Stomach (tissue), 8 donors: ENCODE measurements at regions not wholly inside any gene's neighbourhood (a gene's known extent, or its start where the extent isn't known, plus 50 kb on each side); places are given as distances from the start of the nearest gene placed in this dataset.

Source experiments
- DNase-seq, 2 donors: peaks; one replicate each; pipeline versions ENCODE4 v3.0.0 to v3.0.0-alpha.2; 2013 to 2019
- H3K27ac ChIP-seq, 5 donors: fragments of 200-600 bp in 4 of 5; sonication (generic) in 4 of 5; one replicate each; pipeline ENCODE4 v1.5.1; 2013 to 2019; ENCODE audit warnings: mild to moderate bottlenecking in 1 of 5, moderate library complexity in 1 of 5
- H3K27me3 ChIP-seq, 3 donors: fragments of 200-600 bp; sonication (generic); one replicate each; pipeline ENCODE4 v1.5.1; 2017 to 2019; ENCODE audit warnings: mixed run types in 1 of 3
- H3K36me3 ChIP-seq, 4 donors: fragments of 200-600 bp; sonication (generic); 1 replicate in 3 of 4; 2 replicates in 1 of 4; pipeline ENCODE4 v1.5.1; 2016 to 2019
- H3K4me1 ChIP-seq, 4 donors: fragments of 200-600 bp; sonication (generic); one replicate each; pipeline ENCODE4 v1.5.1; 2016 to 2019
- H3K4me3 ChIP-seq, 4 donors: fragments of 200-600 bp; sonication (generic) in 3 of 4; one replicate each; pipeline ENCODE4 v1.5.1; 2016 to 2019; ENCODE audit warnings: mild to moderate bottlenecking in 1 of 4
- H3K9me3 ChIP-seq, 4 donors: fragments of 200-600 bp; sonication (generic); one replicate each; pipeline ENCODE4 v1.5.1; 2016 to 2019
- EP300 ChIP-seq: sonication (generic); formaldehyde crosslinking; IDR thresholded peaks from one replicate; pipeline ENCODE4 v1.6.1; 2017; ENCODE audit warnings: antibody characterized with exemption
- POLR2A ChIP-seq, 4 donors: fragments of 450-650 bp; IDR thresholded peaks; one replicate each; pipeline ENCODE4 v1.6.1; 2016; ENCODE audit warnings: antibody characterized with exemption in 4 of 4, control low read depth in 2 of 4, mild to moderate bottlenecking in 1 of 4, moderate library complexity in 1 of 4
- POLR2AphosphoS5 ChIP-seq, 3 donors: sonication (generic); formaldehyde crosslinking; IDR thresholded peaks; one replicate each; pipeline ENCODE4 v1.6.1; 2016; ENCODE audit warnings: antibody characterized with exemption in 3 of 3
- WGBS, 5 donors: extraction: QIAGEN DNeasy Blood & Tissue Kit in 3 of 5; methylation state at CpG; one replicate each; pipeline versions ENCODE4 v1.1.5 to v1.1.7; 2013 to 2018; 5-methylcytosine and 5-hydroxymethylcytosine counted together
- intact Hi-C: fragments of 100-400 bp; cut with DNase I; formaldehyde crosslinking; loops from one replicate; pipeline ENCODE4 v1.15.1; 2023; ENCODE audit warnings: low total_unique reads
- TF ChIP-seq, protein P1 (sequence below), 7 experiments: fragments of 450-650 bp in 4 of 7; fragments of 200-600 bp in 3 of 7; sonication (generic) in 3 of 7; IDR thresholded peaks; one replicate each; pipeline ENCODE4 v1.5.1; 2016 to 2019; ENCODE audit warnings: antibody characterized with exemption in 7 of 7, control low read depth in 2 of 7, mild to moderate bottlenecking in 1 of 7
- donor health status: healthy with polysubstance abuse.
- donor health status: Bipolar disorder and iron deficiency.
- donor health status: healthy.

DNA sequence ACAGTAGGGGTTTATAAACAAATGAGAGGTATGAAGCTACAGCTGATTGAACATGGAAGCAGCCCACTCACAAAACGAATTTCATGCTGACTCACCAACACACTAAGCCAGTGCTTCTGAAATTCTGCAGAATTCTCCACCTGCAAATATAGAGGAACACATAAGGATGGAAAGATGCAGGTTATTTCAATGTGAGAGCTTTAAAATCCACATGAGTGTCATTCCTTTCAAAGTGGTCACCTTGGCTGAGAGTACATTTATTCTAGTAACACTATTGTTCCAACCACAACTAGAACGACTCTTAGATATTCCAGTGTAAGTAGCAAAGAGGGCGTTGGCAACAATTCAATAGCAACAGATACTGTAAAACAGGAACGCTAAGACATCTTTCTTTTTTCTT, 189.9 kb upstream of the TSC22D2 start:
- peaks cover 0 to 26% (median 14%) of the 10 kb centered on the region in 4 donors for H3K4me1 ChIP-seq

DNA sequence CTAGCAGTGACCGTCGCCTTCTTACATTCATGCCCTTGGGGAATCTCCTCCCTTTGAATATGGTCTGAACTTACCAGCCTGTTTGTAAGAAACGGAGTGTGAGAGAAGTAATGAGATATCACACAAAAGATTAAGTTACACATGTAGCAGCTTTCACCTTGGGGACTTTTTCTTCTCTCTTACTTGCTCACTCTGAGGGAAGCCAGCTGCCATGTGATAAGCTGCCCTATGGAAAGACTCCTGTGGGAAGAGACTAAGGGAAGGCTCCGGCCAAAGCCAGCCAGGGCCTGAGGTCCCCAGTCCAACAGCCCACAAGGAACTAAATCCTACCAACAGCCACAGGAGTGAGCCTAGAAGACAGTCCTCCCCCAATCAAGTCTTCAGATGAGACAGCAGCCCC, 190.4 kb upstream of the TSC22D2 start:
- WGBS, 5 donors = 73 to 92% (median 89%) methylated on average over 4 of the region's 4 CpGs
- intact Hi-C loops = no loop called here
- no peak for DNase-seq

More for the DNA sequence above, 189.9 kb upstream of the TSC22D2 start:
- Histone ChIP-seq H3K27me3 (peaks cover 0 to 13% (median 0%) of the 10 kb centered on the region in 3 donors), H3K9me3 (no peaks in the 10 kb centered on the region), H3K4me3 (no peak overlapping the region), H3K36me3 (no peaks in the 10 kb centered on the region), H3K27ac (no peak overlapping the region)
- 73 to 81% (median 76%) methylated on average over 4 of the region's 4 CpGs for WGBS, 5 donors
- no peak for DNase-seq
- intact Hi-C loops = no loop called here
- no peak for TF ChIP-seq POLR2AphosphoS5 (IDR thresholded peaks at IDR 0.05)
- TF ChIP-seq EP300 = no peak
- no peak for TF ChIP-seq POLR2A (IDR thresholded peaks at IDR 0.05)
- TF ChIP-seq, protein P1, sequence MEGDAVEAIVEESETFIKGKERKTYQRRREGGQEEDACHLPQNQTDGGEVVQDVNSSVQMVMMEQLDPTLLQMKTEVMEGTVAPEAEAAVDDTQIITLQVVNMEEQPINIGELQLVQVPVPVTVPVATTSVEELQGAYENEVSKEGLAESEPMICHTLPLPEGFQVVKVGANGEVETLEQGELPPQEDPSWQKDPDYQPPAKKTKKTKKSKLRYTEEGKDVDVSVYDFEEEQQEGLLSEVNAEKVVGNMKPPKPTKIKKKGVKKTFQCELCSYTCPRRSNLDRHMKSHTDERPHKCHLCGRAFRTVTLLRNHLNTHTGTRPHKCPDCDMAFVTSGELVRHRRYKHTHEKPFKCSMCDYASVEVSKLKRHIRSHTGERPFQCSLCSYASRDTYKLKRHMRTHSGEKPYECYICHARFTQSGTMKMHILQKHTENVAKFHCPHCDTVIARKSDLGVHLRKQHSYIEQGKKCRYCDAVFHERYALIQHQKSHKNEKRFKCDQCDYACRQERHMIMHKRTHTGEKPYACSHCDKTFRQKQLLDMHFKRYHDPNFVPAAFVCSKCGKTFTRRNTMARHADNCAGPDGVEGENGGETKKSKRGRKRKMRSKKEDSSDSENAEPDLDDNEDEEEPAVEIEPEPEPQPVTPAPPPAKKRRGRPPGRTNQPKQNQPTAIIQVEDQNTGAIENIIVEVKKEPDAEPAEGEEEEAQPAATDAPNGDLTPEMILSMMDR (IDR thresholded peaks at IDR 0.05) = no peak

DNA sequence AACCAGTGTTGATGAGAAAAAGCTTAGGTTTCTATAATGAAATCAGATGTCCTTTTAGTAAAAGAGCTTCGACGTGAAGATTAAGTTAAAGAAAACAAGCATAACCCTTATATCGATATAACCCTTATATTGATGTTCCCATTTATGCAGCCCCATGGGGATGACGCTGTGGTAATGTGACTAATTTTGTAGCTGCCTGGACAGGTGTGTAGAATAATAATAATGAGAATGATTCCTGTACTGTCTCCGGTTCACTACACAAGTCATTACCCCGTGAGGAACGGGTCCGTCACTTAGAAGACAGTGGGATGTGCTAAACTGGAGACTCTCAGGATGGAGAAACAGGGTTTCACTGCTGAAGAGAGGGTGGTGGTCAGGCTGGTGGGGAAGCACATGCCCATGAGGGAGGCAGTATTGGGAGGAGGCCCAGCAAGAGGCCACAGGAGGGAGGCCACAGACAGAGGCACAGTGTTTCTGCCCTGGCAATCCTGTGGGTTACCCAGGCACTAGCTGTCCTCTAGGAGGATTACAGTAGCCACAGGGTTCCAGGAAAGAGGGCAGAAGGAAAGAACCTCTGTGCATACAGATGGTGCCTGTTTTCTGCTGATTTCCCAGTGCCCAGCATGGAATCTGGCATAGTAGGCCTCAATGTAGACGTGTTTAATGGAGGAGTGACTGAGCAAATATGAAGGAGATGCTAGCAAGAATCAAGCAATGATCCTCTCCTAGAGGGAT, 191.1 kb upstream of the TSC22D2 start:
- Histone ChIP-seq H3K4me1 (peaks cover 0 to 26% (median 14%) of the 10 kb centered on the region in 4 donors), H3K9me3 (no peaks in the 10 kb centered on the region), H3K4me3 (no peak overlapping the region), H3K27me3 (peaks cover 0 to 13% (median 0%) of the 10 kb centered on the region in 3 donors), H3K36me3 (no peaks in the 10 kb centered on the region), H3K27ac (peak overlapping the region in 1 of 5 donors; percentile 51)
- WGBS, 5 donors = 85 to 94% (median 91%) methylated on average over 9 of the region's 9 CpGs
- TF ChIP-seq EP300 = no peak
- no peak for TF ChIP-seq POLR2A (IDR thresholded peaks at IDR 0.05)
- TF ChIP-seq, protein P1 (IDR thresholded peaks at IDR 0.05) = no peak
- TF ChIP-seq POLR2AphosphoS5 (IDR thresholded peaks at IDR 0.05) = no peak
- intact Hi-C loops = no loop called here
- no peak for DNase-seq

More for the DNA sequence above, 190.4 kb upstream of the TSC22D2 start:
- Histone ChIP-seq H3K36me3 (no peaks in the 10 kb centered on the region), H3K27ac (no peak overlapping the region), H3K27me3 (peaks cover 0 to 13% (median 0%) of the 10 kb centered on the region in 3 donors), H3K4me3 (no peak overlapping the region), H3K4me1 (peaks cover 0 to 26% (median 14%) of the 10 kb centered on the region in 4 donors), H3K9me3 (no peaks in the 10 kb centered on the region)
- no peak for TF ChIP-seq POLR2AphosphoS5 (IDR thresholded peaks at IDR 0.05)
- TF ChIP-seq, protein P1 (IDR thresholded peaks at IDR 0.05) = no peak

DNA sequence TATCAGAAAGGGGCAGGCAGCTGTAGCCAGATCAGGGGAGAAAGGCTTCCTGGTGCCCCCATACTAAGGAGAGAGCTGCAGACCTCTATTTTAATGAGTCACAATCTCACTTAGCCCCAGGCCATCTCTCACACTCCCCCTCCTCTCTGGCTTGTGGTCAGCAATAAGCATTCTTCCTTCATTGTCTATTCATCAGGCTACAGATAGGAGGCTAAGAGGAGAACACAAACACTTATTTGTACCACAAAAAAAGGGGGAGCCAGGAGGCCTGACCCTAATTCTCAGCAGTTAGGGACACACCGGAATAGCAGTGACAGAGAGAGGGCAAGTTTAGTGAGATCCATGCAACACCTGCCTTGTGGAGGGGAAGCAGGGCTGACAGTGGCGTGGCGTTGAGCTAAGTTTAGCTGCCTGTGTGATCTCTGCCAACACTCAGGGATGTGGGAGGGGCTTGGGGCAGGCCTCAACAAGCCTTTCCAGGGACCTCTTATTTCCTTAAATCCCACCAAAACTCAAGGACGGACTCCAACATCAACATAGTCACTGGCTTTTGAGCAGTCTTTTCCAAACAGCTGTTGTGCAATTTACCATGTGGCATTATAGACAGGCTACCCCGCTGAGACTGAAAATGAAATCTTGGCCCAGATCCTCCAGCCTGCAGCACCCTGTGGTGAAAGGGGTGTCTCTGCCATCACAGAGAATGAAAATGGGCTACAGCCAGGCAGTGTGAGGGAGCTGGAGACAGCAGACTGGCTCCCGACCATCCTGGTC, 191.9 kb upstream of the TSC22D2 start:
- TF ChIP-seq, protein P1 (IDR thresholded peaks at IDR 0.05) = no peak
- TF ChIP-seq POLR2AphosphoS5 (IDR thresholded peaks at IDR 0.05) = peak in 1 of 3 donors; percentile 12
- H3K27me3 ChIP-seq = peaks cover 0 to 6% (median 0%) of the 10 kb centered on the region in 3 donors
- peak in 1 of 2 donors; percentile 60 for DNase-seq
- peak overlapping the region in 2 of 5 donors; percentile 10 to 51 for H3K27ac ChIP-seq
- intact Hi-C loops = no loop called here
- WGBS, 5 donors = 48 to 62% (median 54%) methylated on average over 6 of the region's 6 CpGs
- H3K36me3 ChIP-seq = no peaks in the 10 kb centered on the region
- H3K4me1 ChIP-seq = peaks cover 0 to 23% (median 11%) of the 10 kb centered on the region in 4 donors
- H3K9me3 ChIP-seq = no peaks in the 10 kb centered on the region
- H3K4me3 ChIP-seq = no peak overlapping the region
